COLO668 (cell line): ENCODE measurements at regions not wholly inside any gene's neighbourhood (a gene's known extent, or its start where the extent isn't known, plus 50 kb on each side); places are given as distances from the start of the nearest gene placed in this dataset.
"Not testable (repeated sequence)": the region's sequence is repeated elsewhere in the genome, so short reads cannot be mapped to it uniquely, and the experiment has no call there.

Experiments used
- DNase-seq: peaks from one replicate; lab custom pipeline; 2025; ENCODE audit not compliant: unreplicated experiment; lab: John Stamatoyannopoulos, UW

GRCh38 chr2:76697439-76697838 lies 824.7 kb downstream of the LRRTM4 start:
- DNase-seq = not testable (repeated sequence)

GRCh38 chr2:76692908-76693307 lies 829.3 kb downstream of the LRRTM4 start:
- DNase-seq = no peak

- DNase-seq = no peak
Measured at GRCh38 chr2:76688732-76689131, 833.4 kb downstream of the LRRTM4 start.

- no peak for DNase-seq
Measured at GRCh38 chr2:76687923-76688322, 834.3 kb downstream of the LRRTM4 start.

- no peak for DNase-seq
Measured at GRCh38 chr2:76684756-76685155, 837.4 kb downstream of the LRRTM4 start.

- no peak for DNase-seq
Measured at GRCh38 chr2:76679025-76679396, 843.2 kb downstream of the LRRTM4 start.

GRCh38 chr2:76678383-76679024 lies 843.7 kb downstream of the LRRTM4 start:
- DNase-seq = no peak

- no peak for DNase-seq
Measured at GRCh38 chr2:76675212-76675611, 847.0 kb downstream of the LRRTM4 start.

GRCh38 chr2:76672798-76673197 lies 849.4 kb downstream of the LRRTM4 start:
- DNase-seq = no peak

- no peak for DNase-seq
Measured at GRCh38 chr2:76669966-76670465, 852.2 kb downstream of the LRRTM4 start.

GRCh38 chr2:76668279-76668678 lies 853.9 kb downstream of the LRRTM4 start:
- DNase-seq = no peak

- DNase-seq = no peak
Measured at GRCh38 chr2:76667821-76668271, 854.3 kb downstream of the LRRTM4 start.

- no peak for DNase-seq
Measured at GRCh38 chr2:76642129-76642528, 880.0 kb downstream of the LRRTM4 start.

- DNase-seq = no peak
Measured at GRCh38 chr2:76641506-76641905, 880.7 kb downstream of the LRRTM4 start.

GRCh38 chr2:76640905-76641304 lies 881.3 kb downstream of the LRRTM4 start:
- no peak for DNase-seq

GRCh38 chr2:76639171-76639680 lies 883.0 kb downstream of the LRRTM4 start:
- no peak for DNase-seq

- DNase-seq = no peak
Measured at GRCh38 chr2:76633276-76633921, 888.8 kb downstream of the LRRTM4 start.

- no peak for DNase-seq
Measured at GRCh38 chr2:76625101-76625500, 897.1 kb downstream of the LRRTM4 start.

- DNase-seq = no peak
Measured at GRCh38 chr2:76613330-76613729, 902.6 kb upstream of the GCFC2 start.

- DNase-seq = no peak
Measured at GRCh38 chr2:76612764-76613163, 902.0 kb upstream of the GCFC2 start.

GRCh38 chr2:76610451-76610850 lies 899.7 kb upstream of the GCFC2 start:
- no peak for DNase-seq

GRCh38 chr2:76599732-76600368 lies 889.1 kb upstream of the GCFC2 start:
- DNase-seq = peak; percentile 66
